ENCODE measurements at regions not wholly inside any gene's neighbourhood (a gene's known extent, or its start where the extent isn't known, plus 50 kb on each side); places are given as distances from the start of the nearest gene placed in this dataset.

DNA sequence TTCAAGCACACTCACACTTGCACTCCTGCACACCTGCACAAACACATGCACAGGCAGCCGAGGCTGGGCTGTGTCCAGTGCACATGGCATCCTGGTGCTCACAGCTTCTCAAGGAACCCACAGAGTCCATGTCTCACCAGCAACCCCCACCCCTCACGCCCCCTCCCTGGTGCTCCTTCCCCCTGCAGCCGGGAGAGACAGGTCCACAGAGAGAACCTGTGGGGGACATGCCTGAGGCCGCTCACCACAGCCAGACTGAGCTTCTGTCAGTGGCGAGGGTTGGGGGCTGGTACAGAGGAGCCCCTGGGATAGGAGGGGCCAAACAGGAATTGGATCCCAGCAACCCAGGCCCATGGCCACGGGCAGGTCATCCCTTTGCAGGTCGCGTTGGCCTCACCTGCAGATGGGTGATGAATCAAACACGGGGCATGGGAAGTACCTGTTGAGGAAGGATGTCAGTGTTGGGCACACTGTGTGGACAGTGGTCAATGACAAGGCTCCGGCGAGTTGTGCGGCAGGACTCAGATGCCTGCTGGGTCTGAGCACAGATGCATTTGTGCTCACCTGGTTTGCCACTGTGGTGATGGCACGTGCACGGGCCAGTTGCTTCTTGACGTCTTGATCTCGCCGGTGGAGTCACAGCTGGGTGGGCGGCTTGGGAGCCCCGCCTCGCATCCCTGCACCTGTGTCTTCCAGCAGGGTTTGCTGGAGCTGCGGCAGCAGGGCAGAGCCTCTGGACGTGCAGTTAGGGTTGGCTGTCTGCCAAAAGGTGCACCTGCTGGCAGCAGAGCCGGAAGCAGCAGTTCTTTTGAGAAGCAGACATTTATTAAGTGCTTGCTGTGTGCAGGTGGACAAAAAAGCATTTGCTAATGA, 113.0 kb downstream of the ERMARD start:
- intact Hi-C loops (cut with DNase I) = no loop called here
- 75% methylated on average over 14 of the region's 23 CpGs for WGBS
- TF ChIP-seq CTCF (IDR thresholded peaks at IDR 0.05) = no peak
- no peak for TF ChIP-seq POLR2A (IDR thresholded peaks at IDR 0.05; ENCODE audit: low read depth)
- TF ChIP-seq EP300 (IDR thresholded peaks at IDR 0.05) = no peak
- TF ChIP-seq POLR2AphosphoS5 (IDR thresholded peaks at IDR 0.05) = no peak

GRCh38 chr6:169863710-169864109, 112.3 kb downstream of the ERMARD start:
- TF ChIP-seq CTCF (IDR thresholded peaks at IDR 0.05) (no peak), POLR2A (IDR thresholded peaks at IDR 0.05; ENCODE audit: low read depth) (no peak), EP300 (IDR thresholded peaks at IDR 0.05) (no peak), POLR2AphosphoS5 (IDR thresholded peaks at IDR 0.05) (no peak)
- intact Hi-C loops (cut with DNase I) = no loop called here
- Histone ChIP-seq H3K27me3 (no peaks in the 10 kb centered on the region), H3K4me3 (no peak overlapping the region), H3K9me3 (no peaks in the 10 kb centered on the region), H3K36me3 (no peaks in the 10 kb centered on the region), H3K4me1 (peaks cover 4 to 10% (median 6%) of the 10 kb centered on the region in 4 donors), H3K27ac (replicated peaks in 1 of 4) (no peak overlapping the region)
- 76% methylated on average over 3 of the region's 3 CpGs for WGBS
- no peak for DNase-seq (ENCODE audit: extremely low spot score)

More for the DNA sequence above, 113.0 kb downstream of the ERMARD start:
- H3K27ac ChIP-seq (replicated peaks in 1 of 4) = no peak overlapping the region
- H3K9me3 ChIP-seq = no peaks in the 10 kb centered on the region
- H3K4me3 ChIP-seq = no peak overlapping the region
- DNase-seq (ENCODE audit: extremely low spot score) = no peak
- no peaks in the 10 kb centered on the region for H3K27me3 ChIP-seq
- H3K36me3 ChIP-seq = no peaks in the 10 kb centered on the region
- H3K4me1 ChIP-seq = peaks cover 4 to 10% (median 6%) of the 10 kb centered on the region in 4 donors

DNA sequence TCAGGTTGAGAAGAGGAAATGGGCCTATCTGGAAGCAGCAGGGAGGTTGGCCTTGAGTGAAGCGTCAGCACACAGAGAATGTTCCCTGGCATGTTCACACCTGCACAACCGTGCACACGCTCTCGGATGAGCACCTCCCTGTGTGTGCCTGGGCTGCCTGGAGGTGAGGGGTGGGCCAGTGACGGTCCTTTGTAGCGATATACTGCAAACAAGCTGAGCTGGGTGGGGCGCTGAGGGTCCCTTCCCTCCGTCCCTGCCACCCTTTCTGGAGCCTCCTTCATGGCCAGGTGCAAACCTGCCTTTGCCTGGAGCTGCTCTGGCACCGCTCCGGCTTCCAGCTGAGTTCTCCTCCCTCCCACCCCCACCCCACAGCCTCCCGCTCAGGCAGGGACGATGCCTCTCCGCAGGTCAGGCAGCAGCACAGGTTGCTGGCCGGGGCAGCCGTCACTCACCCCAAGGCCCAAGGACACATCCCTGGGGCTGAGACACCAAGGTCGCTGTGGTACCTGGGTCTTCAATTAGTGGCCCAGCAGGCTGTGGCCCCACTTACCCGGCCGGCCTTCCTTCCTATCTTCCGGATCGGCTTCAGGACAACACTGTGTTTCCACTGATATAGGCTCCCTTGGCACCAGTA, 111.6 kb downstream of the ERMARD start:
- intact Hi-C loops (cut with DNase I) = no loop called here
- H3K4me1 ChIP-seq = peaks cover 4 to 10% (median 6%) of the 10 kb centered on the region in 4 donors
- no peak overlapping the region for H3K4me3 ChIP-seq
- no peaks in the 10 kb centered on the region for H3K36me3 ChIP-seq
- H3K27me3 ChIP-seq = no peaks in the 10 kb centered on the region
- DNase-seq (ENCODE audit: extremely low spot score) = no peak
- TF ChIP-seq EP300 (IDR thresholded peaks at IDR 0.05) (no peak), CTCF (IDR thresholded peaks at IDR 0.05) (no peak), POLR2A (IDR thresholded peaks at IDR 0.05; ENCODE audit: low read depth) (no peak), POLR2AphosphoS5 (IDR thresholded peaks at IDR 0.05) (no peak)
- no peak overlapping the region for H3K27ac ChIP-seq (replicated peaks in 1 of 4)
- H3K9me3 ChIP-seq = peaks cover 0 to 6% (median 1%) of the 10 kb centered on the region in 4 donors
- 85% methylated on average over 14 of the region's 20 CpGs for WGBS

DNA sequence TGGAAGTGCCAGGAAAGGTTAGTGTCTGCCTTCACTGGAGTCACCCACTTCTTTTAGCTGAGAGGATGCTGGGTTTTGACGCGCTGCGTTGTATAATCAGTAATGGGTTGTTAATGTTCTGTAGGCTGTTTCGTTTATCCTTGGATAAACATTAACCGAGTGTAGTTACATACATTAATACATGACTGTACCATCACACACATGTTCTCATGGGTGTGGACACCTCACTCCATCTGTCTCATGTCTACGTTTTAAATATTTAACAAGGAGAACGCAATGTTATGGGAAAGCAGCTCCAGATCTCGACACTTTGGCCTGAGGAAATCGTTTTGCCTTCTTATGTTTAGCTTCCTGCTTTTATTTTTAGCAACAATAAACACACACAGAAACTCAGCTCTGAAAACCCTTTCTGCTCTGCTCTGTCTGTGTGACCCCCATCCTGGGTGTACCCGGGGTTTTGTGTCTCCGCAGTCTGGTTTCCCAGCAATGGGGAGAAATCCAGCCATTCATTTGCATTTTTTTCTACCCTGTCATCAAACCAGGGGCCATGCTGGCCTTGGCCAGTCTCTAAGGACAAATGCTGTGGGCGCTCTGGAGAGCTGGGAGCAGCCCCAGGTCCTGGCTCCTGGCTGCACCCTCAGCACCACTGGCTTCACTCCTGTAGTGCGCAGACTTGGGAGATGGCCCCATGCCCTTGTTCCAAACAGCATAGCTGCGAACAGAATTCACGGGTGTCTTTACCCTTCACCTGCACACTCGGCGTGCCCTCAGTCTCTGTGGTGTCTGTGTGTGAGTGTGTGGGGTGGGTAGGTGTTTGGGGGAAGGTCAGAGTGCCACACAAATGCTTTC, 110.8 kb downstream of the ERMARD start:
- no peak for TF ChIP-seq POLR2A (IDR thresholded peaks at IDR 0.05; ENCODE audit: low read depth)
- no peak for TF ChIP-seq EP300 (IDR thresholded peaks at IDR 0.05)
- TF ChIP-seq CTCF (IDR thresholded peaks at IDR 0.05) = no peak
- TF ChIP-seq POLR2AphosphoS5 (IDR thresholded peaks at IDR 0.05) = no peak
- no peak overlapping the region for H3K4me3 ChIP-seq
- WGBS = 52% methylated on average over 17 of the region's 17 CpGs
- H3K27me3 ChIP-seq = no peaks in the 10 kb centered on the region
- H3K36me3 ChIP-seq = no peaks in the 10 kb centered on the region
- H3K4me1 ChIP-seq = peaks cover 4 to 10% (median 6%) of the 10 kb centered on the region in 4 donors
- intact Hi-C loops (cut with DNase I) = no loop called here
- DNase-seq (ENCODE audit: extremely low spot score) = no peak
- peaks cover 0 to 14% (median 8%) of the 10 kb centered on the region in 4 donors for H3K9me3 ChIP-seq
- peak overlapping the region in 1 of 4 donors; percentile 18 for H3K27ac ChIP-seq (replicated peaks in 1 of 4)

Measured in esophagus muscularis mucosa (tissue), 4 donors.